GM19025 (cell line): ENCODE measurements at regions not wholly inside any gene's neighbourhood (a gene's known extent, or its start where the extent isn't known, plus 50 kb on each side); places are given as distances from the start of the nearest gene placed in this dataset.

ENCODE experiments used
- ATAC-seq: cut with Tn5 transposase; IDR thresholded peaks from one replicate; pipeline ENCODE4 v1.9.1; 2021; ENCODE audit warnings: mild to moderate bottlenecking, low read depth, moderate library complexity; ENCODE audit not compliant: unreplicated experiment

DNA sequence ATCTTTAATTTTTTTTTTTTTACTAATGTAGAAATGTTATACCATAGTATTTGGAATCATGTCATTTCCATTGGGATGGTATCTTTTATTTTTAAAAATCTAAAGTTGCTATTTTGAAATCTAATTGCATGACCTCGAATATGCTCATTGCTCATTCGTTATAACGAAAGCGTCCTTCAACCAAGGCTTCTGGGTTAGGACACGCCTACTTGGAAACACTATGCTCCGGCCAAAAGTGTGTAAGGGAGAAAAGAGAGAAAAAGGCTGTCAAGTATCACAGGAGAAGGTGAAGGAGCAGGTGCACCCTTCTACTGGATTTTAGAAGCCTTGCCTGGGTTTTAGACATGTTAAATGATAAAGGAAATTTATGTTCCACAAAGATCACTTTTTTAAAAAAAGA is 465.9 kb upstream of the ID2 start:
- ATAC-seq = no peak

DNA sequence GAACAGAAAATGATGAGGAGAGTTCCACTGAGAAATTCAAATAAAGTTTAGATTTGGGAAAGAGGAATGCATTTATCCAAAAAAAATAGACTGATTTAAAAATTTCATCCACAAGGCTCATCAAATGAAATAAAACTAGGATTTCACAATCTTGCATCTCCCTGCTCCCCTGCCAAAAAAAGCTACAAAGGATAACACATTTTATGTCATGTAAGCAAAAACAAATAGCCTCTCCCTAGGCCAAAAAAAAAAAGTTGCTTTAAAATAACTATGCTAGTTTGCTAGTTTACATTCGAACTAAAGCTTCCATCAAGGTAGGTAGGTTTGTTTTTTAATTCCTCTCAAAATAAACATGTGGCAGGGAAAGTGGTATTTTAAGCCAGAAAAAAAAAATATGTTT is 465.5 kb upstream of the ID2 start:
- ATAC-seq = no peak

DNA sequence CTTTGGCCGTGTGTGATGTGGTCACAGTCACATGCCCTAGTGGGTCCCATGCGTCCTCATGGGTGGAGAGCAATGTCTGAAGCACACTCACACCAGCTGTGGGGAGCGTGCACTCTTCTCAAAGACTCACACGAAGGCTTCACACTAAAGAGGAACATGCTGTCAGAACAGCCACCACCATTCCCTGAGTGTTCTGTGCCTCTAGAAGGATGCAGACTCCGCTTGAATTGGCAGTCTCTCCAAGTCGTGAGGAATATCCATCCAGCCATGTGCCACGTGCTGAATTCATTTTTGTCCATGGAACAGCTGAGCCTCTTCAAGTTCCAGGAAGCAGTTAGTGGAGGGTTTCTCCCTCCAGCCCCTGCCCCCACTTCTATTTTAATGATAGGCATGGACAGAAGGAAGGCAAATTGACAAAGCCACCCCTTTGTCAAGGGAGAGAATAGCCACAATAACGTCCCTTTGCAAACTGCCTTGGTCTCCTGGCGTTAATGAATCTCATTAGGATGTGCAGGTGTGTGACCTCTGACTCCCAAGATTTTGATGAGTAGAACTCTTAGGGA is 464.3 kb upstream of the ID2 start:
- ATAC-seq = no peak

DNA sequence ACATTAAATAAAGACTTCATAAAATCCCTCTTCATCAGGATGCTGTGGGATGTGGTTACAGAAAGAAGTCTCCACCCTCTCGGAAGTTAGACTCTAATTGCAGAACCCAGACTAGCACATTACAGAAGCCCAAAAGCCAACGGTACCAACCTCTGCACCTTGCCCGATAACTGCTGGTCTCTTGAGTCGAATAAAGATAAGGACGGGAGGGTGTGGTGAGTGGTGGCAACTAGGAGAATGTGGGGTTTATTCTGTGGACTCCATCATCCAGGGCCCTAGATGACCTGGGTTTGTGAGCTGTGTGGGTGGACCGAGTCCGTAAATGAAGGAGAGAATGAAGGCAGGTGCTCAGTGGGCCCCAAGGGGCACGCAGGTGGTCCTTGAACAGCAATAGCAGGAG is 462.8 kb upstream of the ID2 start:
- ATAC-seq = no peak

DNA sequence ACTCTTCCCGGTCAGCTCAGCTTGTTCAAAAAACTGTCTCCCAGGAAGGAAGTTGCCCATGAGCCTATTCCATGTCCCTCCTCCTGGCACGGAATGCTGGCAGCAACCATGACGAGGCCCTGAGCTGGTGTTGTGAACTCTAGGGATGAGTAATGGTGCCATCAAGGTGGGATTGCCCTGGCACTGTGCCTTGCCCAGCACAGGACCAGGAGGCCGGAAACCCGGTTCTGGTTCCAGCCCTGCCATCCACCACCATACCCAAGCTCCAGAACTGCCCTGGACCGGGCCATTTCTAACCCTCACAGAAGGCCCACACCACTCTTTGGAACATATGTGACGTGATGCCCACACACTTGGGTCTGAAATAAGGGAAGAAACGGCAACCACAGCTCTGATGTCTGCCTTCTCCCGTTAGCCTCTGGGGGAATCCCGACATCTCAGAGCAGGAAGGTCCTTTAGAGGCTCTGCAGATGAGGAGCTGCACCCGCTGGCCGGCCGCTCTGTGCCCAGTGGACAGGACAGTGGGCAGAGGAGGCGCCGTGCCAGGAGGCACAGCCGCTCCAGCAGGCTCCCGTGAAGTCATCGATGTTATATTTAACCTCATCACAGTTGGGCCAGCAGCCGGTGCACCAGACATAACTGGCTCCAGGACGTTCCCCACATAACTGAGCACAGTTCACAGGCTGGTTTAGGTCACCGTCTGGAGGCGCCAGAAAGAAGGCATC is 462.1 kb upstream of the ID2 start:
- no peak for ATAC-seq

DNA sequence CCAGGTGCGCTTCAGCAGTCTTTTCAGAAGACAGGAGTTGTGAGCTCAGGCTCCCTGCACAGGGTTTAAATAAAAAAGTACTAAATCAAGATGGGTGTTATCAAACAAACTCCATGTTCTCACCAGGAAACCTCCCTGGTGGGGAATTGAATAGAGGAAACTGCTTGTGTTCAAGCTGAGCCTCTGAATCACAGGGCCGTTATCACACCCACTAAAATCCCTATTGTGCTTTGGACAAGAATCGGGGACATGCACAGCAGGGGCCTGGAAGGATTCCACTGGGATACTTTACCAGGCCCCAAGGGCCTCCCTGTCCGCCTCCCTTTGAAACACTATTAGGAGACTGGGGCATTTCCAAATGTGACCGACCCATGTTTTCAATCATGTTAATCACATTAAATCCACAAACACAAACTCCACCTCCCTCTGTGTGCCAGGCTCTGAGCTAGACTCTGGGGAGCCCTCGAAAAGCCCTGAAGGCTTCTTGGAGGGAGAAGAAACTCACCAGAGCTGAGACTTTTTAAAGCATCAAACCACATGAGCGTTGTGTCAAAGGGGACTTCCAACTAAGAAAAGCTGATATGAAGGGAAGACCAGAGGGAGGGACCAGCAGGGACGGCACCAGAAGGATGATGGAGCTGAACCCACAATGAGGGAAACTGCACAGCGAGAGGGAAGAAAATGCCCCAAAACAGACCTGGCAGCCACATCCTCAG is 458.7 kb upstream of the ID2 start:
- ATAC-seq = no peak

DNA sequence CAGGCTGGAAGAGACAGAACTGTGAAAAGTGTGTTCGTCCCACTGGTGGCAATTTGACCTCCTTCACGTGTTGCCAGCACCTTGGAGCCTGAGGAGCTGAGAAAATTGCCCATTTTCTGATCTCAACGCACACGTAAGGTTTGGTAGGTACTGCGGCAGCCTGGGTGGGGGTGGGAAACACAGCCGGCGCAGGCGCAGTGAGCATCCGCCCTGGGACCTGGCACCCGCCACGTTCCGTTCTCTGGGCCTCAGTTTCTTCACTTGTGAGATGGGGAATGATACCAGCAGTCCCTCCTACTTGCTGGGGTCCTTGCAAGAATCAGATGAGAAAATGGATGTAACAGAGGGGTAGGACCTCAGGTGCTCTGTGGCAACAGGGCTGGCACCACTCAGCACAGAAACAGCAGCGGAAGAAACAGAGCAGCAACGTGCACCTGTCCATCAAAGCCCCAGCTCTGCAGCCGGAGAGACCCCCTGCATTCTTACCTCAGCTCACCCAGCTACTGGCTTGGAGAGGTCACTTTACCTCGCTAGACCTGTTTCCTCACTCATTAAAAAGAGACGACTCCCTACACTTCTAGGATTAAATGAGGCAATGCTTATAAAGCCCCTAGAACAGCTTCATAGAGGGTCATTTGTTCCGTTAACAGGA is 458.0 kb upstream of the ID2 start:
- no peak for ATAC-seq

DNA sequence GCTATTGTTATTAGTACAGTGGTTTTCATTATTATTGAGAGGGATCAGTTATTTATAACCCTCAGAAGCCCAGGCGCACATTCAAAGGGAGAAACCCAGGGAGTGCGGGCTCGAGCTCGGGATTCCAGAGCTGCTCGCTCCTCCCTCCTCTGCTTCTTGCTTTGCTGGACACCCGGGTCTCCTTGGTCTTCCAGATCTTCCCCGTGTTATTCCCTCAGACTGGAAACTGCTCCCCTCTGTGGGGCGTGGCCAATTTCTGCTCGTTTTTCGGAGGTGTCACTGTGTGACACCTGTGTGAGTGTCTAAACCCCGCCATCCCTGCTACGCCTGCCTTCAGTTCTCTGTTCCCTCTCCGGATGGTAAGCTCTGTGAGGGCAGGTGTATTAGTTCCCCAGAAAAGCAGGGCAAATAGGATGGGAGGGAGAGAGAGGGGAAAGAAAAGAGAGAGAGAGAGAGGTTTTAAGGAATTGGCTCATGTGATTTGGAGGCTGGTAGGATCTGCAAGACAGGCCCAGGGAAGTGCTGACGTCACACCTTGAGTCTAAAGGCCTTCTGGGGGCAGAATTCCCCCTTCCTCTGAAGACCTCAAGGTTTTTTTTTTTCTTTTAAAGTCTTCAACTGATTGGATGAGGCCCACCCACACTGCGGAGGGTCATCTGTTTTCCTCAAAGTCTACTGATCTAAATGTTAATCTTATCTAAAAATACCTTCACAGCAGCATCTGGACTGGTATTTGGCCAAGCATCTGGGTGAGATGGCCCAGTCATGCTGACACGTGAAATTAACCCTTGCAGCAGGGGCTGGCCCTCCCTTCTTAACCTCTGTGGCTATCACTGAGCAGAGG is 457.3 kb upstream of the ID2 start:
- no peak for ATAC-seq

DNA sequence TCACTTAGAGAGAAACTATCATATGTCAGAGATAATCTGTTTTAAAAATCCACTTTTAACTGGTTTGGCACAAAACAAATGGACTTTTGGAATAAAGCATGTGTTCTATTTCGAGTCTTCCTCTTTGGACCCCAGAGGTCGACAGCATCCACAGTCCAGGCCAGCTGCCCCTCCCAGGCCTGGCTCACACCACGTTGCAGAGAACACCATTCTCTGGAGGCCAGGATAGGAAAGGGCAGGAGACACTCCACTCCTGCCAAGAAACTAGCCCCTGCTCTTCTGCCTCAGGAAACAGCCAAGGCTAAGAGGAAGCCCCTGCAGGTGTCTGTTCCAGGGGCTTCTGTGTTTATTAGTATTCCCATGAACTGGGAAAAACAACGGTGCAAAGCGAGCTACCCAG is 456.6 kb upstream of the ID2 start:
- no peak for ATAC-seq

DNA sequence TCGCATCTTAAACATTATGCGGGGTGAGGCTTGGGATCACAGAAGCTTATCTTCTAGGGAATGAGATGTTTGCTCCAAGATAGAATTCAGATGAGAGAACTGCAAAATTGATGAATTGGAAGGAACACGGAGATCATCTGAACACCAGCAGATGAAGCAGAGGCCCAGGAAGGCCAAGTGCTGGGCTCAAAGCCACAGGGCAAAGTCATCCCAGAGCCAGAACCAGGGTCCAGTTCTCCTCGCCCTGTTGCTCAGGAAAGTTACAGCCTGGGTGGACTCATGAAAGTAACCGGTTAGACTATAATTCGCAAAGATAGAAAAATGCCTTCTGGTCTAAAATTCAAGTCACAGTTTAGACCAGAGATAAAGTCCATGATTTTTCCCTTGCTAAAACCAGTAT is 456.1 kb upstream of the ID2 start:
- ATAC-seq = no peak

DNA sequence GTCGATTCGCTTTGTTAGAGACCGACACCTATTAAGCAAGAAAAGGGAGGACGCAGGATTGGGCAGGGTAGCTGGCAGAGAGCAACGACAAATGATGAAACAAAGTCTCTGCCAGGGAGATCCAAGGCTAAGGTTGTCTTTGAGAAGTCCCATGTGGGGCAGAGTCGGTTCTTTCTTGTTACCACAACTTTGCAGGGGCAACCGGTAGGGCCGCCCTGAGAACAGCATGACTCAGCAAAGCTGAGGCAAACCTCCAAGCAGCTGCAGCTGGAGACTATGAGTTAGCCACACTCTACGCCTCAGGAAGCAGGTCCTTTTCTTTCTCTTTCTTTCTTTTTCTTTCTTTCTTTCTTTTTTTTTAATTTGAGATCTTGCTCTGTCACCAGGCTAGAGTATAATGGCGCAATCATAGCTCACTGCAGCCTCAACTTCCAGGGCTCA is 452.3 kb upstream of the ID2 start:
- ATAC-seq = peak; percentile 74

DNA sequence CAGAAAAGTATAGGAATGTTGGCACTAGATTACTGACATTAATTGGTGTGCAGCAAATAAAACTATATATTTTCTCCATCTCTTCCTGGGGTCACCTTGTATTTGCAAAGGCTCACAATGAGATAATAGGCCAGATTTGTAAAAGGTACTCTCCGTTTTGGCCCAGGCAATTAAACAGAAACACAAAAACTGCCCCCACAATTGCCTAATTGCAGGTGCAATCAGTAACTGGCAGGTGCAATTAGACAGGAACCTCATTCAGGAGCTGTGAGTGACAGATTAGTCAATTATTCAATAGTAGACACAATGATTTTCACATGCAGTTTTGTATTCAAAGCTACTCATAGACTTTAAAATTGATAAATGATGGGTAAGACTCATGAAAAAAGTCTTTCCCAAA is 451.4 kb upstream of the ID2 start:
- no peak for ATAC-seq

DNA sequence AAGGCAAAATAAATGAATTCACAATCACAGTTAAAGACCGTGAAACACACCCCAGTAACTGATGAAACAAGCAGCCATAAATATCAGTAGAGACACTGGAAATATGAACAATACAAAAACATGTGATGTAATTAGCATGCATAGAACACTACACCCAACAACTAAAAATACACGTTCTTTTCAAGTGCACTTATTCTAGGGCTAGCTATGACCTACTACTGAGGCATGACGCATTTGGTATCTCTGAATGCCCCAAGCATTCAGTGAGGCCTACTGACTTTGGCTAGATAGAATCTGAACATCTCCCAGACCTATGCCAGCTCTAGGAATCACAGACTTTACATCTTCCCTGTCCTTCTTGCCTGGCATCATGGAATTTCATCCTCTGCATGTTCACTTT is 450.0 kb upstream of the ID2 start:
- no peak for ATAC-seq

DNA sequence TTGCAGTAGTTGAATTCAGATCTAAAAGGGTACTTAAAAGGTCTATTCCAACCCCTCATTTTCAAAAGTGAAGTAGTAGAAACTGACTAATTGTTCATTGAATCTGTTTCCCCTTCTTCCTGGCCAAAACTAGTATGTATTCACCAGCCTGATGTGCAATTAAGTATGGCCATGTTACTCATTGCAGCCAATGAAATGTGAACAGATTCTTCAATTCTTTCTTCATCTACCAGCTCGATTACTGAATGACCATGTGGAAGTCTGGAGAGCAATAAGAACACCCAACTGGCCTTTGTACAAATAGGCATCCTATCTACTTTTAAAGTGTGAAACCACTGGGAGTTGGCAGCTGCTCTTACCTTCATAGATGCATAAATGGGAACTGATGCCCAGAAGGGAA is 449.0 kb upstream of the ID2 start:
- ATAC-seq = no peak

DNA sequence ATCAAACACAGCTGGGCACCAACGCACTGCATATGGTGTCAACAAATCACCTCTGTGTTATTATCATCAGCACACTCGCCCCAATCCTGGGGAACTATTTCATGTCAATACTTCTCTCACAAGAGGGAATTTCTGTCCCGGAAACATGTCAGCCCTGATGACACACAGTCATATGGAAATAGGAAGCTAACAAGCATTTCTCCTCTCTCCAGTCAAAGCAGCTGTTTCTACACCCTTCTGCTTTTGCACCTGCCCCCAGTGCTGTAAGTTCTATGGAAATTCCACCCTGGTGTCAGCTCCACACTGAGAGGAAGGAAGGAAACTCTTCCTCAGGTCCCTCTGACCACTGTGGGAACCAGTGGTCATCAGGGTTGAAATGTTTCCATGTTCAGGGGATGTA is 447.6 kb upstream of the ID2 start:
- peak; percentile 26 for ATAC-seq

DNA sequence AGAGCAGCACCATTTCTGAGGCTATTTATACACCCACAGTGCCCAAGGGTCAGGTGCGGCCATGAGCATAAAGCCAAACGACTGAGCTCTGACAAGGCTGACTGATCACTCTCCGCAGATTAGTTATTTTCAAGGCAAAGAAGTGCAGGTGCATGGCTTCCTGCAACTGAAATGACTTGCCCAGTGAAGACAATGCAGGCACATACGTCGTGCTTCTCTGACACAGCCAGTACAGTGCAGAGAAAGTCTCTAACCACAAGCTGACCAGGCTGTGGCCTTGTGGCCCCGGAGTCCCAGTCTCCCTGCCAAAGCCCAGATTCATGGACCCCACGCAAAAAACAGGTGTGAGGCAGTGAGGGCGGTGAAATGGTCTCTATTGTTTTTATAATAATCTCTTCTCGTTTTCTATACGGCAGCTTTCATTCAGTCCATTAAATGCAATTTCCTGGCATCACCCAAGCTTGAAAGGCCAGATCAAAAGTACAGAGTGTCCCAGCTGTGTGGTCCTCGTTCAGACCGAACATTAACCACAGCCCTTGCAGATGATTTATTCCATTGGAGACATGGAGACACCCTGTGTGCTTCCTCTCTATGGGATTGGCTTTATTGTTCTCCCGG is 447.0 kb upstream of the ID2 start:
- peak; percentile 88 for ATAC-seq

DNA sequence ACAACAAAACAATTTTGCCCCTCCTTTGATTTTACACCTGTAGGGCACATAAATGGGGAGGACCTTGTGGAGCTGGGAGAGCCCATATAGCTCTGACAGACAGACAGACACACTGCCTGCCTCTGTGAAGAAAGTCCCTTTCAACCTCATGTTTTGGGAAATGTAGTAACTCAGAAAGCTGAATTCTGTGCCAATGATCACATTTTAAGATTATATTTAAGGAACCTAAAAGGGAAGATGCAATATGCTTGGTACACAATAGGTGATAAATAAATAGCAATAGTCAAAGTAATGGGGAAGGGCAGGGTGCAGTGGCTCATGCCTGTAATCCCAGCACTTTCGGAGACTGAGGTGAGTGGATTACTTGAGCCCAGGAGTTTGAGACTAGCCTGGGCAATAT is 446.4 kb upstream of the ID2 start:
- ATAC-seq = no peak

DNA sequence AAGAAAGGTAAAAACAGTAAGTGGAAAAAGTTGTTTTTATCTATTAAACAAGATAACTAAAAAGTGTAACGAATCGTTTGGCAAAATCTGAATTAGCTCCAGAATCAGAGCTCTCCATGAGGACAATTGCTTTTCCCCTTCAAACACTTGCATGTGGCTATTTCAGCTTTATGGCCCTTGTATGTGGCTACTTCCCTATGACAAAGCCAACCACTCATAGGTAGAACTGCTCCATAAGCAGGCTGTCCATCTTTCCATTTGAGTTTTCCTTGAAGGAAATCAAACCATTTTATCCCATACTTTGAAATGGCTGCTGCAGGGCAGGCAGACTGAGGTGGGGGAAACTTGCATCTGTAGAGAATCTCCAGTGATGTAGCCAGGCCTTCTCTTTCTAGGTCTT is 445.5 kb upstream of the ID2 start:
- ATAC-seq = no peak

DNA sequence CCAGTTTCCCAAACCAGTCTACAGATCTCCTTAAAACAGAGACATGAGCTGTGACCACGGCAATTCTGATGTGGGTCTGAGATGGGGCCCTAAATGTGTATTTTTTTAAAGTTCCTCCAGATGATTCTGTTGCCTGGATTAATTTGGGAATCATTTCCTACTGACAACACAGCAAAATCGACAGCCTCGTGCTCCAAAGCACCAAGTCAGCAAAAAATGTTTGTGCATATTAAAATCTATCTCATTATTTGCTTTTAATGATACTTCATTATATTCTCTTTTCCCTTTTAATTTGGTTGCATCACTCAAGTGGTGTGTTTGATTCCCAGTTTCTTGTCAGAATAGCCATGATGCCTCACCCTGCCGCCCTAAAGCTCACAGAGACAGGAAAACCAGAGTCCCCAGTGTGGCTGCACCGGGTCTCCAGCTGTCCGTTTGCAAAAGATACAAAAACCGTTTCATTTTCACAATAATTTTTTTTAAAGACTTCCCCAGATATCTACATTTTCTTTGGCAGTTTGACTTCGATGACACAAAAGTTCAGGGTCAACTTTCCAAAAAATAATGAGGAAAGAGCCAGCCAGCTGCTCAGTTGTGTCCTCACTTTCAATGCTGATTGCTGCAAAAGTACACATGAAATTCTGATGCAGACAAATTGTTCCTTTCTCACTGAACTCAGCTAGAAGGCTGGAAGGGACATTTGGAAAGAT is 443.2 kb upstream of the ID2 start:
- no peak for ATAC-seq
